ENCODE measurements at regions not wholly inside any gene's neighbourhood (a gene's known extent, or its start where the extent isn't known, plus 50 kb on each side); places are given as distances from the start of the nearest gene placed in this dataset.

DNA sequence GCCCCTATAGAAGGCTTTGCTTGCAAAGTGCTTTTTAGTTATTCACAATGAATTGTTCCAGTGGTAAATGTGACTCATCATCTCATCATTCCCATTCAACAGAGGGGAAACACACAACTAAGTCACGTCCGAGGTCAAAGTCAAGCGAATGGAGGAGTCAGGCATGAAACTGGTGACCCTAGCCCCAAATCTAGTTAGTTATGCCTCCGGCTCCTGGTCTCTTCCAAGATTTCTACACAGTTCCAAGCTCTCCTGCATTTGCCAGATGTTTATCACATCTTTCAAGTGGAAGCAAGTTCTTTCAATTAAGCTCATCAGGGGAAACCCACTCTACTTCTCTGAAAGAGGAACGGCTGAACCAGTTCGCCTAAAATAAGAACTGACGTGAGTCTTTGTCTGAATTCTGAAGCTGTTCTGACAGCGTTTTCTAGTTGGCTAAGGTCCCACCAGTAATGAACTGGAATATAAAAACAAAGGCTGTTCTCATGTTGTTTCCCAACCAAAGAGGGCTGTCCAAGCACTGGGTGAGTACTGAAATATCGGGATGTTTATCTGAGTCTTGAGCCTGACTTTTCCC, 140.9 kb upstream of the NRBF2 start (continued):
- TF ChIP-seq PRDM15 (CRISPR knock-in tag; IDR thresholded peaks at IDR 0.05) (no peak), CHD1 (IDR thresholded peaks at IDR 0.05; ENCODE audit: low read depth, low read length) (no peak), TCF12 (IDR thresholded peaks at IDR 0.05; ENCODE audit: low read depth, low read length) (0 out of 2 replicates have a peak, but pooled peaks have one; percentile 34), NR2C1 (IDR thresholded peaks at IDR 0.05) (no peak), STAT3 (IDR thresholded peaks at IDR 0.05; ENCODE audit: low read depth, low read length) (no peak), MEF2B (IDR thresholded peaks at IDR 0.05; ENCODE audit: partially characterized antibody, poor library complexity, severe bottlenecking) (peak; percentile 32), WRNIP1 (IDR thresholded peaks at IDR 0.05; ENCODE audit: borderline replicate concordance, low read depth, low read length) (no peak), BCL3 (IDR thresholded peaks at IDR 0.05; ENCODE audit: borderline replicate concordance, insufficient read depth, low read depth, low read length, poor library complexity, severe bottlenecking) (no peak), CHD2 (IDR thresholded peaks at IDR 0.05; ENCODE audit: borderline replicate concordance, low read depth, low read length) (no peak), CEBPB (IDR thresholded peaks at IDR 0.05; ENCODE audit: borderline replicate concordance in 1 of 2, low read depth in 2 of 2, low read length in 2 of 2) (no peak), CREM (IDR thresholded peaks at IDR 0.05; ENCODE audit: low read depth) (peak; percentile 64), SMAD1 (IDR thresholded peaks at IDR 0.05; ENCODE audit: low read depth, partially characterized antibody) (peak; percentile 23), HDGF (IDR thresholded peaks at IDR 0.05) (no peak), RUNX3 (IDR thresholded peaks at IDR 0.05; ENCODE audit: low read length) (peak; percentile 7; the same call in 1 of the 2 replicates), KAT2A (conservative IDR thresholded peaks at IDR 0.05; ENCODE audit: control insufficient read depth, low read depth, low read length) (no peak), EGR1 (IDR thresholded peaks at IDR 0.05; ENCODE audit: borderline replicate concordance in 1 of 2, low read depth in 2 of 2, low read length in 2 of 2) (no peak), BHLHE40 (IDR thresholded peaks at IDR 0.05; ENCODE audit: borderline replicate concordance in 1 of 2, low read depth in 2 of 2, low read length in 1 of 2) (0 out of 4 replicates have a peak, but pooled peaks of 1 of the 2 experiments have one; percentile 5), HCFC1 (IDR thresholded peaks at IDR 0.05; ENCODE audit: low read length) (no peak), KLF5 (IDR thresholded peaks at IDR 0.05; ENCODE audit: partially characterized antibody) (no peak), BCL11A (IDR thresholded peaks at IDR 0.05; ENCODE audit: low read depth, low read length) (peak; percentile 24; the same call in 1 of the 2 replicates), TCF3 (IDR thresholded peaks at IDR 0.05; ENCODE audit: borderline replicate concordance, insufficient read depth, low read depth, low read length) (no peak)
- TF ChIP-seq, protein P1, sequence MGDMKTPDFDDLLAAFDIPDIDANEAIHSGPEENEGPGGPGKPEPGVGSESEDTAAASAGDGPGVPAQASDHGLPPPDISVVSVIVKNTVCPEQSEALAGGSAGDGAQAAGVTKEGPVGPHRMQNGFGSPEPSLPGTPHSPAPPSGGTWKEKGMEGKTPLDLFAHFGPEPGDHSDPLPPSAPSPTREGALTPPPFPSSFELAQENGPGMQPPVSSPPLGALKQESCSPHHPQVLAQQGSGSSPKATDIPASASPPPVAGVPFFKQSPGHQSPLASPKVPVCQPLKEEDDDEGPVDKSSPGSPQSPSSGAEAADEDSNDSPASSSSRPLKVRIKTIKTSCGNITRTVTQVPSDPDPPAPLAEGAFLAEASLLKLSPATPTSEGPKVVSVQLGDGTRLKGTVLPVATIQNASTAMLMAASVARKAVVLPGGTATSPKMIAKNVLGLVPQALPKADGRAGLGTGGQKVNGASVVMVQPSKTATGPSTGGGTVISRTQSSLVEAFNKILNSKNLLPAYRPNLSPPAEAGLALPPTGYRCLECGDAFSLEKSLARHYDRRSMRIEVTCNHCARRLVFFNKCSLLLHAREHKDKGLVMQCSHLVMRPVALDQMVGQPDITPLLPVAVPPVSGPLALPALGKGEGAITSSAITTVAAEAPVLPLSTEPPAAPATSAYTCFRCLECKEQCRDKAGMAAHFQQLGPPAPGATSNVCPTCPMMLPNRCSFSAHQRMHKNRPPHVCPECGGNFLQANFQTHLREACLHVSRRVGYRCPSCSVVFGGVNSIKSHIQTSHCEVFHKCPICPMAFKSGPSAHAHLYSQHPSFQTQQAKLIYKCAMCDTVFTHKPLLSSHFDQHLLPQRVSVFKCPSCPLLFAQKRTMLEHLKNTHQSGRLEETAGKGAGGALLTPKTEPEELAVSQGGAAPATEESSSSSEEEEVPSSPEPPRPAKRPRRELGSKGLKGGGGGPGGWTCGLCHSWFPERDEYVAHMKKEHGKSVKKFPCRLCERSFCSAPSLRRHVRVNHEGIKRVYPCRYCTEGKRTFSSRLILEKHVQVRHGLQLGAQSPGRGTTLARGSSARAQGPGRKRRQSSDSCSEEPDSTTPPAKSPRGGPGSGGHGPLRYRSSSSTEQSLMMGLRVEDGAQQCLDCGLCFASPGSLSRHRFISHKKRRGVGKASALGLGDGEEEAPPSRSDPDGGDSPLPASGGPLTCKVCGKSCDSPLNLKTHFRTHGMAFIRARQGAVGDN (IDR thresholded peaks at IDR 0.05): no peak
